RWPE1 (cell line): ENCODE measurements at regions not wholly inside any gene's neighbourhood (a gene's known extent, or its start where the extent isn't known, plus 50 kb on each side); places are given as distances from the start of the nearest gene placed in this dataset.

Source experiments
- CTCF ChIA-PET: fragments of 350-600 bp; sonication (Branson Sonifier 250); formaldehyde crosslinking; extraction: SDS; loops from one replicate; lab custom pipeline; 2021; lab: Yijun Ruan, JAX
- POLR2A ChIA-PET: fragments of 400-600 bp; formaldehyde crosslinking; extraction: SDS; loops from one replicate; lab custom pipeline; 2020; ENCODE audit warnings: antibody characterized with exemption; ENCODE audit not compliant: low non-redundant PET; lab: Yijun Ruan, JAX
- DNase-seq: peaks from one replicate; pipeline ENCODE4 v3.0.0; 2012; ENCODE audit warnings: low spot score
- H3K27ac ChIP-seq: fragments of 450-650 bp; 2 replicates; pipeline ENCODE4 v1.5.1; 2017
- TF ChIP-seq, protein P1 (sequence below): fragments of 450-650 bp; conservative IDR thresholded peaks from 2 replicates; pipeline ENCODE4 v1.5.1; 2017; ENCODE audit warnings: low read depth, mild to moderate bottlenecking

- ChIA-PET POLR2A (no interaction called here), CTCF (interaction anchor here (0.7 kb wide), 1 partner anchor 397 kb away, joined by 3 read pairs; no protein-coding TSS in a partner anchor)
- TF ChIP-seq, protein P1, sequence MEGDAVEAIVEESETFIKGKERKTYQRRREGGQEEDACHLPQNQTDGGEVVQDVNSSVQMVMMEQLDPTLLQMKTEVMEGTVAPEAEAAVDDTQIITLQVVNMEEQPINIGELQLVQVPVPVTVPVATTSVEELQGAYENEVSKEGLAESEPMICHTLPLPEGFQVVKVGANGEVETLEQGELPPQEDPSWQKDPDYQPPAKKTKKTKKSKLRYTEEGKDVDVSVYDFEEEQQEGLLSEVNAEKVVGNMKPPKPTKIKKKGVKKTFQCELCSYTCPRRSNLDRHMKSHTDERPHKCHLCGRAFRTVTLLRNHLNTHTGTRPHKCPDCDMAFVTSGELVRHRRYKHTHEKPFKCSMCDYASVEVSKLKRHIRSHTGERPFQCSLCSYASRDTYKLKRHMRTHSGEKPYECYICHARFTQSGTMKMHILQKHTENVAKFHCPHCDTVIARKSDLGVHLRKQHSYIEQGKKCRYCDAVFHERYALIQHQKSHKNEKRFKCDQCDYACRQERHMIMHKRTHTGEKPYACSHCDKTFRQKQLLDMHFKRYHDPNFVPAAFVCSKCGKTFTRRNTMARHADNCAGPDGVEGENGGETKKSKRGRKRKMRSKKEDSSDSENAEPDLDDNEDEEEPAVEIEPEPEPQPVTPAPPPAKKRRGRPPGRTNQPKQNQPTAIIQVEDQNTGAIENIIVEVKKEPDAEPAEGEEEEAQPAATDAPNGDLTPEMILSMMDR = no peak
- DNase-seq = no peak
- H3K27ac ChIP-seq = no peak overlapping the region
Observed at GRCh38 chr4:189779281-189779980, 161.2 kb upstream of the FRG1 start.

- no peak for DNase-seq
- ChIA-PET CTCF (no interaction called here), POLR2A (no interaction called here)
- no peak overlapping the region for H3K27ac ChIP-seq
- TF ChIP-seq, protein P1 = no peak
Observed at GRCh38 chr4:189780391-189780790, 160.3 kb upstream of the FRG1 start.

DNA sequence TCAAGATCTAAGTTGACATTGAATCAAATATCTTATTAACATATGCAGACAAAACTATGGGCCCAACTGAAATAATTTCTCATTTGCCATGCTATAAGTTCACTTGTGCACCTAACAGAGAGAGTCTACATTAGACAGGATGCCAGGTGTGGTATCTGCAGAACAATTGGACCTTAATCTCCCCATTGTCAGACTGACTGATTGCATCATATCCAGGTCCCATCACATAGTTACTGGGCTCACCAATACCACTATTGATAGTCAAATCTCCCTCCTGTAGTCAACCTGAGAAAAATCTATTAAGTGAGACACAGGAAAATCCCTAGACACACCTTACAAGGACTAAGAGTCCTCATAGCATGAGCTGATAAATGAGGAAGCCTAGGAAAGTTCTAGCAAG lies 156.0 kb upstream of the FRG1 start:
- TF ChIP-seq, protein P1 = no peak
- DNase-seq = no peak
- CTCF ChIA-PET = no interaction called here
- POLR2A ChIA-PET = no interaction called here
- H3K27ac ChIP-seq = no peak overlapping the region

- no peak for DNase-seq
- POLR2A ChIA-PET = no interaction called here
- CTCF ChIA-PET = no interaction called here
- TF ChIP-seq, protein P1 = no peak
- H3K27ac ChIP-seq = no peak overlapping the region
Observed at GRCh38 chr4:189785257-189785656, 155.4 kb upstream of the FRG1 start.

GRCh38 chr4:189786447-189786846 lies 154.2 kb upstream of the FRG1 start:
- ChIA-PET POLR2A (no interaction called here), CTCF (no interaction called here)
- no peak for DNase-seq
- TF ChIP-seq, protein P1 = no peak
- H3K27ac ChIP-seq = no peak overlapping the region

DNA sequence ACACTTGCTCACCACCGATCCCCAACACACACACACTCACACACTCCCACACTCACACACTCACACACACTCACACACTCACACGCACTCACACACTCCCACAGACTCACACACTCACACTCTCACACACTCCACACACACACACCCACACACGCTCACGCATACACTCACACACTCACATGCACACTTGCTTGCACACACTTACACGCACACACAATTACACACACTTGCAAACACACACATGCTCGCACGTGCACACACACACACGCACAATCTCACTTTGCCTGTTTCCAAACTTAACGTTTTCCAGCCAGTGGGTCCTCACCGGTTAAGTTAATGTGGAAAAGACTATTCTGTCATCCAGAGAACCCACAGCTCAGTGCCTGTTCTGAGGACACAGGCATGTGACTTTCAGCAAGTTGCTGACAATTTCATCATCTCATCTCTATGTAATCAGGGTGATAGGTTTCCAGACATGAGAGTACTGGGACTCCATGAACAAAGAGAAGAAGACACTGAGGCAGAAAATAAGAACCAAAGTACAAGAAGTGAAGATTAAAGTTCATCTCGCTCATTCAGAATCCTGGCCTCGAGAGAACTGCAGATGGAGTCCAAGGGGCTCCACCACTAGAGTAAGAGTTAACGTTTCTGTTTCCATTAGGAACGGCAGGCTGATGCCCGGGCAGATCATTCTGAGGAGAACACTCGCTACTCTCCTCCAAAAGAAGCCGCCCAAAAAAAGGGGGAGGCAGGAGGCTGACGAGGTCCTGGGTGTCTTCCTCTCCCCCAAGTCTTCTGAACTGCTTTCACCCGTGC lies 153.2 kb upstream of the FRG1 start:
- TF ChIP-seq, protein P1 = no peak
- ChIA-PET POLR2A (no interaction called here), CTCF (no interaction called here)
- DNase-seq = no peak
- H3K27ac ChIP-seq = no peak overlapping the region
